ENCODE measurements at regions not wholly inside any gene's neighbourhood (a gene's known extent, or its start where the extent isn't known, plus 50 kb on each side); places are given as distances from the start of the nearest gene placed in this dataset.

DNA sequence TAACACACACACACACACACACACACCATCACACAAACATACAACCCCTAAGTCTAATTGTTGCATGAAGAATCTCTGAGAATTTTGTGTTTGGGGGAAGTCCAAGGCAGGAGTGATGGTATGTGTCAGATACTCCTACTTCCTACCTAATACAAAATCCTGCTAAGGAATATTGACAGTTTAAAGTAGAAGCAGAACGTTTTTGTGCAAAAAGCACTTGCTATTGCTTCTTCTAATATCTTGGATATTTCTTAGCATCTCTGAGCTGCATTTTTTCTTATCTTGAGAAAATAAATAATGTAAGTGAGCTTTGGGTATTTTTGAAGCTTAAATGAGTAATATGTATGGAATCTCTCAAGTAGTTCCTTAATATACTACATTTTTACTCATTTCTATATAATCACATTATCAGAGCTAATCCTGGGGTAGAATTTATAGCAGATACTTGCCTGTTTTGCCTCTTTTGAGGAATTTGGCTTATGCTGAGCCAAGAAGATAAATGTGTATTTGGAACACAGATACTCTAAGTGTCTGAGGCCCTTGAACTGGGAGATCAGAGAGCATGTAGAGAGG is 212.3 kb downstream of the DKK1 start:
- TF ChIP-seq YY1 (IDR thresholded peaks at IDR 0.05; ENCODE audit: extremely low read depth, insufficient replicate concordance, low read depth, low read length) (no peak), POLR2A (IDR thresholded peaks at IDR 0.05; ENCODE audit: borderline replicate concordance, extremely low read depth, insufficient read depth, insufficient read length) (no peak), EZH2phosphoT487 (IDR thresholded peaks at IDR 0.05; ENCODE audit: borderline replicate concordance) (no peak), CEBPB (IDR thresholded peaks at IDR 0.05; ENCODE audit: low read depth) (no peak), TCF7L2 (IDR thresholded peaks at IDR 0.05; ENCODE audit: borderline replicate concordance, extremely low read depth, insufficient read depth, insufficient read length) (no peak), ELF1 (IDR thresholded peaks at IDR 0.05; ENCODE audit: borderline replicate concordance, low read depth) (no peak), MAX (IDR thresholded peaks at IDR 0.05) (no peak), EZH2 (IDR thresholded peaks at IDR 0.05) (no peak), JUND (IDR thresholded peaks at IDR 0.05) (no peak), SIN3A (IDR thresholded peaks at IDR 0.05; ENCODE audit: low read depth) (no peak), ATF3 (IDR thresholded peaks at IDR 0.05) (no peak)
- TF ChIP-seq, protein P1, sequence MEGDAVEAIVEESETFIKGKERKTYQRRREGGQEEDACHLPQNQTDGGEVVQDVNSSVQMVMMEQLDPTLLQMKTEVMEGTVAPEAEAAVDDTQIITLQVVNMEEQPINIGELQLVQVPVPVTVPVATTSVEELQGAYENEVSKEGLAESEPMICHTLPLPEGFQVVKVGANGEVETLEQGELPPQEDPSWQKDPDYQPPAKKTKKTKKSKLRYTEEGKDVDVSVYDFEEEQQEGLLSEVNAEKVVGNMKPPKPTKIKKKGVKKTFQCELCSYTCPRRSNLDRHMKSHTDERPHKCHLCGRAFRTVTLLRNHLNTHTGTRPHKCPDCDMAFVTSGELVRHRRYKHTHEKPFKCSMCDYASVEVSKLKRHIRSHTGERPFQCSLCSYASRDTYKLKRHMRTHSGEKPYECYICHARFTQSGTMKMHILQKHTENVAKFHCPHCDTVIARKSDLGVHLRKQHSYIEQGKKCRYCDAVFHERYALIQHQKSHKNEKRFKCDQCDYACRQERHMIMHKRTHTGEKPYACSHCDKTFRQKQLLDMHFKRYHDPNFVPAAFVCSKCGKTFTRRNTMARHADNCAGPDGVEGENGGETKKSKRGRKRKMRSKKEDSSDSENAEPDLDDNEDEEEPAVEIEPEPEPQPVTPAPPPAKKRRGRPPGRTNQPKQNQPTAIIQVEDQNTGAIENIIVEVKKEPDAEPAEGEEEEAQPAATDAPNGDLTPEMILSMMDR (IDR thresholded peaks at IDR 0.05 in 2 of 3, conservative IDR thresholded peaks at IDR 0.05 in 1 of 3; ENCODE audit: borderline replicate concordance in 1 of 3, insufficient read depth in 1 of 3, low read depth in 2 of 3, low read length in 2 of 3) = no peak
- TF ChIP-seq, protein P2, sequence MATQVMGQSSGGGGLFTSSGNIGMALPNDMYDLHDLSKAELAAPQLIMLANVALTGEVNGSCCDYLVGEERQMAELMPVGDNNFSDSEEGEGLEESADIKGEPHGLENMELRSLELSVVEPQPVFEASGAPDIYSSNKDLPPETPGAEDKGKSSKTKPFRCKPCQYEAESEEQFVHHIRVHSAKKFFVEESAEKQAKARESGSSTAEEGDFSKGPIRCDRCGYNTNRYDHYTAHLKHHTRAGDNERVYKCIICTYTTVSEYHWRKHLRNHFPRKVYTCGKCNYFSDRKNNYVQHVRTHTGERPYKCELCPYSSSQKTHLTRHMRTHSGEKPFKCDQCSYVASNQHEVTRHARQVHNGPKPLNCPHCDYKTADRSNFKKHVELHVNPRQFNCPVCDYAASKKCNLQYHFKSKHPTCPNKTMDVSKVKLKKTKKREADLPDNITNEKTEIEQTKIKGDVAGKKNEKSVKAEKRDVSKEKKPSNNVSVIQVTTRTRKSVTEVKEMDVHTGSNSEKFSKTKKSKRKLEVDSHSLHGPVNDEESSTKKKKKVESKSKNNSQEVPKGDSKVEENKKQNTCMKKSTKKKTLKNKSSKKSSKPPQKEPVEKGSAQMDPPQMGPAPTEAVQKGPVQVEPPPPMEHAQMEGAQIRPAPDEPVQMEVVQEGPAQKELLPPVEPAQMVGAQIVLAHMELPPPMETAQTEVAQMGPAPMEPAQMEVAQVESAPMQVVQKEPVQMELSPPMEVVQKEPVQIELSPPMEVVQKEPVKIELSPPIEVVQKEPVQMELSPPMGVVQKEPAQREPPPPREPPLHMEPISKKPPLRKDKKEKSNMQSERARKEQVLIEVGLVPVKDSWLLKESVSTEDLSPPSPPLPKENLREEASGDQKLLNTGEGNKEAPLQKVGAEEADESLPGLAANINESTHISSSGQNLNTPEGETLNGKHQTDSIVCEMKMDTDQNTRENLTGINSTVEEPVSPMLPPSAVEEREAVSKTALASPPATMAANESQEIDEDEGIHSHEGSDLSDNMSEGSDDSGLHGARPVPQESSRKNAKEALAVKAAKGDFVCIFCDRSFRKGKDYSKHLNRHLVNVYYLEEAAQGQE (IDR thresholded peaks at IDR 0.05; ENCODE audit: low read depth) = no peak

Measured in HCT116 (cell line).